DMS153 (cell line): ENCODE measurements at regions not wholly inside any gene's neighbourhood (a gene's known extent, or its start where the extent isn't known, plus 50 kb on each side); places are given as distances from the start of the nearest gene placed in this dataset.

ENCODE experiments used
- DNase-seq: peaks from one replicate; lab custom pipeline; 2025; lab: John Stamatoyannopoulos, UW

DNA sequence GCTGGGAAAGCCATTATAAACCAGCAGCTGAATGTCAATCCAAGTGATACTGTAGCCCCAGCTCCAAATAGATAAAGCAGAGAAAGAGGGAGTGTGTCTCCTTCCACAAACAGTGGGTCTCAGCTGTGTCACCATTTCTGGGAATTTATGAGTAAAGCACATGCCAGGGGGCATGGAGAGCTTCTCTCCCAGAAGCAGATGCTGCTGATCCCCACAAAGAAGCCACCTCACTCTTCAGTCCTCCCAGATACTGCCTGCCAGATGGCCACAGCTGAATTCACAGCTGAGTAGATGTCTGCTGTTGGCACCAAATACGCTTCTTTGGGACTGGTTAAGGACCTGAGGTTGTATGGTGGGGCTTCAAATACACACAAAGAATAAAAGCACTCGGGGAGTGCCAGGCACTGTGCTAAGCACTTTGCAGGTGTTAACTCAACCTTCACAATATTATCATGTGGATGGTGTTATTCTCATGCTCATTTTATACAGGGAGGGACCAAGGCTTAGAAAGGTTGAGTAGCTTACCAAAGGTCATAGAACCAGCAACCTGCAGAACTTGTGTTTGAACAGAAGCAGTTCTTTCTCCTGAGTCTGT, 298.3 kb downstream of the CDH11 start:
- DNase-seq: no peak

DNA sequence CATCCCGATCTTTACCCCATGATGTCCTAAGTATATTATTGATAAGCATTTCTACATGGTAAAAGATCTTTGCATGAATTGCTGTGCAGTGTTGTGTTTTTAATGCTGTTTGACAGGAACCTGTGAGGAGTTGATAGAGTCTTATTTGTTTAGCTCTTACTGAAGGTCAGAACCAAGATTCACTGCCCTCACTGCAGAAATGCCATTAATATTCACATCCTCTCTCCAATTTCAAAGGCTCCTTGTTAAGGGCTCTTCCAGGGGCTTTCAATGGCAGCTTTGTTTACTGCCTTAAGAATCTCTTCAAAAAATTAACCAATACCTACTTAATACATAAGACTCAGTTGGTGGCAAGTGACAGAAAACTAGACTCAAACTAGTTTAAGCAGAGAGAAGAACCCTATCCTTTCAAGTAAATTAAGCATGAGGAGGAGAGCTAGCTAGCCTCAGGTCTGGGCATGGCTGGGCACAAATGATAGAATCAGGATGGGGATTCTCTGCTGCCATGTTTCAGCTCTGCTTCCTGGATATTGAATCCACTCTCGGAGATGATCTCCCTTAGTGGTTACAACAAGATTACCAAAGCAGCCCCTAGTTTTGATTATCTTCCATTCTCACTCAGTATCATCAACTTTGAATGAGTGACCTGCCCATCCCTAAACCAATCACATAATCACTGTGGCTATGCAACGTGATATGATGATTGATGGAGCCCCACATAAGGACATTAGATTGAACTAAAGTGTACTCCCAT, 311.8 kb downstream of the CDH11 start:
- no peak for DNase-seq

DNA sequence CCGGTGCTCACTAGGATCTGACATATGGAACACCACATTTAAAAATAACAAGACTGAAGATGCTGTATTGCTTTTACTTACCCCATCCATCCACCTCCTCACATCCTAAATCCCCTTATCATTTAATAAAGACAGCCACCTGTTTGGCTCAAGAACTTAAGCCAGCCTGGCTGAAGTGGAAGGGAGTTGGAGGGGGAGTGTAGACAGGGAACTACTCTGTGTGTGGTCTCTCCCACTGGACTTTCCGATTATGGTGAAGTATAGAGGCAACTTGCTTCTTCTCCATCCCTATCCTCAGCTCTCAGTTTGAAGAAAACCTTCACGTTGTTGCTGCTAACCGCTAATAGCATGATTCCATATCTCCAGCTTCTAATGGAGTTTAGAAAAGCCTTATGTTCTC, 313.4 kb downstream of the CDH11 start:
- DNase-seq: no peak

DNA sequence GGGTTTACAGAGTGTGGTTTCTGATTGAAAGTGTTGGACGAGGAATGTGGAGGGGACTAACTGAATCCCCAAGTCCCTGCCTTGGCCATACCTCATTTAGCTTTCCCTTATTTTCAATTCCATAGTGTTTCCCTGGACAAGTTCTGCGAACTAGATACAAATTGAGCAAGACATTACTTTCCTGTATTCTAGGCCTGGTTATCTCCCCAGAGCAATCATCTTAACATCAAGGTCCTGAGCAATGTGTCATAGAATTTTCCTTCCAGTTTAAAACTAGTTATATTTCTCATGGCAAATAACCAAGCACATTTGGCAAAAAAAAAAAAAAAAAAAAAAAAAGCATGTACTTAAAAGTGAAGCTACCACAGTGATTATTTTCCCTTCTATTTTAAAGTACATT, 330.1 kb downstream of the CDH11 start:
- no peak for DNase-seq

DNA sequence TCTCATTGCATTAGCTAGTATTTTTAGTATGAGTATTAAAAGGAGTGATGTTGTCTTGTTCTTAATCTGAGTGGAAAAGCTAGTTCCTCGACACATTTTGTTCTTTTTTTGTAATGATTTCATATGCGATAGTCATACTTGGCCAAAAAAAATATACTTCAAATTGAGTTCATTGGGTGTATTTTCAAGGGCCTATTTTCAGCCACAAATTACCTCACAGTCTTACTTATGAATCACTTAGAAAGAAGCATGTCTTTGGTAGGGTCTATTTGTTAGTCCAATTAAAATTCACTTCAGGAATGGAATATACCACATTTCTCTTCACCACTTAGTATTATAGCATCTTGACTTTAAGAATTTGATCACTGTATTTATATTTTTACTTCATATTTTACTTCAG, 337.2 kb downstream of the CDH11 start:
- DNase-seq: no peak

DNA sequence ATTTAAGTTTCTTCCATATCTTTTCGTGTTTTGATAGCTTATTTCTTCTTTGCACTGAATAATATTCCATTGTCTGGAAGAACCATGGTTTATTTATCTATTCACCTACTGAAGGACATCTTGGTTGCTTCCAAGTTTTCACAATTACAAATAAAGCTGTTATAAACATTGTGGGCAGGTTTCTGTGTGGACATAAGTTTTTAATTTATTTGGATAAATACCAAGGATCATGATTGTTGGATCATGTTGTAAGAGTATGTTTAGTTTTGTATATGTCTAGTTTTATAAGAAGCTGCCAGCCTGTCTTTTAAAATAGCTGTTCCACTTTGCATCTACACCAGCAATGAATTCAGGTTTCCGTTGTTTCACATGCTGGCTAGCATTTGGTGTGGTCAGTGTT, 339.4 kb downstream of the CDH11 start:
- DNase-seq: no peak

DNA sequence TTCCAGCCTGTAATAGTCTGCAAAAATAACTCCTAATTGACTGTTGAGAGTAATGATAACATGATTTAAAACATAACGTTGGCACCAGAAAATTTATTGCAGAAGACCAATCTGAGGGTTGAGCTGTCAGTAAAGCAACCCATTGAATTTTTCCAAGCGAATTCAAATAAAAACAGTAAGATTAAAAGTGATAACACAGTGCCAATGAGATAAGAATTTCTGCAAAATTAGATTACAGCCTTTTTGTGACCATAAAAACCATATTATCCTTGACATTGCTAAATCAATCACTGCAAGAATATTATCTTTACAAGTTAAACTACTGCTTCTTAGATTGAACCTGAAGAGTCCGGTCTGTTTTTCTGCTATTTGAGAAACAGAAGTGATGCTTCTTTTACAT, 341.4 kb downstream of the CDH11 start:
- DNase-seq: no peak

DNA sequence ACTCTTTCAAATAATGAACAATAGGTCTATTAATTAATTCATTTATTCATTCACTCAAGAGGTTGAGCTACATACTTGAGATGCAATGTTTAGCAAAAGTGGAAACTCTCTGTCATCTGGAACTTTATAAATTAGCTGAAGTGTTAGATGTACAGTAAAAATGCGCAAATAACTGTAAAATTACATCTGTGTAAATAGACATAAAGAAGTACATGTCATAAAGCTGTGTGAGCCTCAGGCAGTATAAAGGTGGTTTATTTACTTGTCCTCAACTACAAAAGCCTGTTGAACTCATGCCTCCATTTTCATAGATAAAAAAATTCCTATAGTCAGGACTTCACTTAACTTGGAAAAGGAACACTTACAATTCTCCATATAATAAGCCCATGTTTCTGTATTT, 343.1 kb downstream of the CDH11 start:
- no peak for DNase-seq

DNA sequence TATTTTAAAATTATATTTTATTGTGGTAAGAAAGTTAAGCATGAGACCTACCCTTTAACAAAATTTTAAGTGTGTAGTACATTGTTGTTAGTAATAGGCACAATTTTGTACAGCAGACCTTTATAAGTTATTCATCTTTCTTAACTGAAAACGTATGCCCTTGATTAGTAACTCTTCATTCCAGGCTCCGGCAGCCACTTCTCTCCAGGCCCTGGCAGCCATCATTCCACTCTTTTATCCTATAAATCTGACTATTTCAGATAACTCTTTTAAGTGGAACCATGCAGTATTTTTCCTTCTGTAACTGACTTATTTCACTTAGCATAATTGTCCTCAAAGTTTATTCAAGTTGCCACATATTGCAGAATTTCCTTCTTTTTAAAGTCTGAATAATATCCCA, 348.2 kb downstream of the CDH11 start:
- DNase-seq: no peak

DNA sequence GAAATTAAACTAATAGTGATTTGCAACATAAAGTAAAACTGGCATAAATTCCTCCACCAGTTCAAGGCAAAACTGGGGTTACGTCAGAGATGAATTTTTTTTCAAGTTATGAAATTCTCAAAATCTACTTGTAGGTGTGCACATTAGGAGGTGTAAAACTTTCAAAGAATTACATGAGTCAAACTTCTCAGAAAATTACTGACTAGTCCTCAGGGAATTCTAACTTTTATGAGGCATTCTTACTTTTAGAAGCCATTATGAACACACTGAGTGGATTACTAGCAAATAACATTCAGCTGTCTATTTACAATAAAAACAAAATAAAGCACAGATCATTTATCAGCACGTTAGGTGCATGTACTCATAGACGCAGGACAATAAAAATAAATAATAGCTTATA, 348.7 kb downstream of the CDH11 start:
- no peak for DNase-seq

DNA sequence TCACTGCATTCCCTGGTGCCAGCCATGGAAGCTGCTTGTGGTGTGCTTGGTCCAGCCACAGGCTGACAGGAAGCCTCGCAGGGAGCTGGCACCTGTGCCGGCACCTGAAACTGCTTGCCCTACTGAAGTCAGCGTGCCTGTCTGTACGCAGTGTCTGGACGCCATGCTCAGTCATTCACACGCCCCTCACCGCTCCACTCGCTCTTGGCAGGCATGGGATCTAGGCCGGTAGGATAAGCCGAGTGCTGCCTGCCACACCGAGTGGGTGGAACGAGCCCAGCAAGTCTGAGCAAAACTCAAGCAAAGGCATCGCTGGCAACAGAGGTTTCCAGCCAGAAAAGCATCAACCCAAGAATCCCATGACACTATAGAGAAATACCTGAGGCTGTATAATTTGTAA, 350.6 kb downstream of the CDH11 start:
- no peak for DNase-seq

DNA sequence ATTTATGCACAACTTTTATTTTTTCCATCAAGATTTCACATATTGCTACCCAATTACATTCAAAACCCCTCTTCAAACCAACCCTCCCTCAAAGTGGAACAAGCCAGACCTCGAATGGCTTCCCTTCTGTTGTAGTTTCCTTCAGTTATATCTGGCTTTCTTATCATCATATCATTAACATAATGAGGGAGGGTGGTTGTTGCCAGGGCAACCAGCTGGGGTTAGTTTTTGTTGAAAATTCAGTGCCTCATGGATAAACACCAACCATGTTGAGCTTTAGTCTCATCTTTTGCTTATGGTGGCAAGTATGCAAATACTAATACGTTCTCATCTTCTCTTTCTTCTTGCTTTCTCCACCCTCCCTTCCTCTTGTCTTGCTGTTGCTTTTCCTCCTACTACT, 359.7 kb downstream of the CDH11 start:
- no peak for DNase-seq

DNA sequence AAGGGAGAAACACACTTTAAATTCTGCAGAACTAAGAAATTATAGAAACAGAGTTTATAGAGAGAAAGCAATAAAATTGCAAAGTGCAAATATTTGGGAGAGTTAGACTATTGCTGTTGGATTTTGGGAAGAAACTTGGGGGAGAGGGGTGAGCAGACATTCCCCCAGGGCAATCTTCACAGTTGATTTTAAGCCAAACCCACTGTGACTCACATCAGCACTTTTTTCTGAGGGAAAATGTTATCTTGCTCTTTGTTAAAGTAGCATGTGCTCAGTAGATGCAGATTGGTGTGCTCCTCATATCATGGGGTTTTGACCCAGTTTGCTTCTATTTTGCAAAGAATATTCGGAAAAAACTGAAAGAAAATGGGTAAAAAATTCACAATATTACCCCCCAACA, 367.6 kb downstream of the CDH11 start:
- no peak for DNase-seq

DNA sequence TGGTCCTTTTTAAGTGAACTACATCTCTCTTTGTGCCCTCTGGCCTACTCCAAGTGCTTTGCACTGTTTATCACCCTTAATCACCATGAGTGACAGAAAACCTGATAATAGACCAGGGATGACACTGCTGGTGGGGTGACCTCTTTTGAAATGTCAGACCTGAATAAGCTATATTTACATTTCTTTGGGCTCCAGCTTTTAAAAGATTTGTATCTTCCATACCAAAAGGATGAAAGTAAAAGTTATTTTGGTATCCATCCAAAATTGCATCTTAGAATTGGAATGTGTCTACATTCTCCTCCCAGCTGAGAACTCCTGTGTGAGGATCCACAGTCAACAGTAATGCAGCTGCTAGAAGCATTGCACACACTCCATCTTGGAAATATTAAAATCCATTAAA, 370.0 kb downstream of the CDH11 start:
- no peak for DNase-seq

DNA sequence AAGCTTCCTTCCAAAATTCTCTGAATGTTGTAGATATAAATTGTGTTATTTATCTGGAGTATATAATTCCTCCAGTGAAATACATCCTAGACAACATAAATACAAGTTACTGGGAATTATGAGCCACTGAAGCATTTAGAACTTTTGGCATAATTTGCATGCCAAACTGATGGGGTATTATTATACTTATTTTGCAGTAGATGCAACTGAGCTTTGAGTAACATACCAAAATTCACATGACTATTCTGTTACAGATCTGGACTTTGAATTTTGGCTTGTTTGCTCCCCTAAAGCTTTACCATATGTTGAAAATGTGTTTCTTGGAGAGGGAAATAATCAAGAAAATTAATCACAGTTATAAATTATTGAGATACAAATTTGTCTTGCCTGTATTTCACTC, 372.5 kb downstream of the CDH11 start:
- no peak for DNase-seq

DNA sequence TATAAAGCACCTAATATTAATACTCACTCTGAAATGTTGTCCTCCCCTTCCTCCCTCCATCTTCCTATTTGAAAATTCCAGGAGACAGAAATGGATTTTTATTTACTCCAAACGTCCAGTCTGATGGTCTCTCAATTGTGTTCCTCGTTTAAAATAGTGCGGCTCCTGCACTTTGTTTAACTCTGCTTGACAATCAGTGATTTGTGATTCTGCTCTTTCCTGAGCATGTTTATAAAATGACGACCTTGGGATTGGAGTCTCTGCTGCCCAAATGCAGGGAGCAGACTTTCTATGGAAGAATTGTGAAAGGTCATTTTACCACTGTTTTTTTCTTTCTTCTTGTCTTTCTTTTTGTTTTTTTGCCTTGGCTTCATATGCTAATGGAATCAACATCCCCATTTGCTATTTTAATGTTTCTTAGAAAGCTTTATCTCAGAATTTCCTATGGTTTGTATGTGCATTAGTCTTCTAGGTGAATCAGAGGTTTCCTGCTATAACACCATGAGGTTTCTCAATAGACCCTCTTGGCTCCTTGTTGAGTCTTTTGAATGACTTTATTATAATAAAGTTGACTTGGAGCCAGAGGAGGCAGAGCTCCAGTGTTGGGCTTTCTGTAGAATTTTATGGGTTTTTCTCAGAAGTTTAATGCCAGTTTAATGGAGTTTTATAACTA, 376.5 kb downstream of the CDH11 start:
- no peak for DNase-seq

DNA sequence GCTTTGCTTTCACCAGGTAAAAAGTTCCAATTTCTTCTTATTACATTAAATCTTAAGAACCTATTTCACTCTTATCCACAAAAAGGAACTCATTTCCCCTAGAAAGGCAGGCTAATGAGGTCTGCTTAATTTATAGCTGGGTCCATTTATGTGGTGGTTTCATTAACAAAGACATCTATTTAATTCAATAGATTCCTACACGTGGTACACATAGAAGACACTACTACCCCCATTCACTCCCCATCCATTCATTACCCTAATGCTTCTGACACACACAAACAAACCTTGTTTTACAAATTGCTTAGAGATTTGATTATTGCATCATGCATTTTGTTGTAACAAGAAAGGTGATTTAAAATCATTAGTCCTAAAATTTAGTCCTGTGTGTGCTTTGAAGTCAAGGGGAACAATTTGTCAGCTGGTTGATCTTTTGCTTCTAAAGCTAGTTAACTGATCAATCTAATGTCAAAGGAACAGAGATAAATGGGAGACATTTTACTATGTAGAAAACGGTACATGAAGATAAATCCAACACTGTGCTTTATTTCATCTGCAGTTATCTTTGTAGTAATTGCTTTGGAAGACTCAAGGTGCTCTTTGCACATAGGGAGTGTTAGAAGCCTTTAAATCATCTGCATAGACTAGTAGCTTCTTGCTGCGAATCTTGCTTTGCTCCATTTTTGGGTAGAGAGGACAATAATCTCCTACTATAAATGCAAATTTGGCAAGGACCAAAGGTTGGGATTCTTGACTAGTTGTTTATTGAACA, 379.2 kb downstream of the CDH11 start:
- no peak for DNase-seq

DNA sequence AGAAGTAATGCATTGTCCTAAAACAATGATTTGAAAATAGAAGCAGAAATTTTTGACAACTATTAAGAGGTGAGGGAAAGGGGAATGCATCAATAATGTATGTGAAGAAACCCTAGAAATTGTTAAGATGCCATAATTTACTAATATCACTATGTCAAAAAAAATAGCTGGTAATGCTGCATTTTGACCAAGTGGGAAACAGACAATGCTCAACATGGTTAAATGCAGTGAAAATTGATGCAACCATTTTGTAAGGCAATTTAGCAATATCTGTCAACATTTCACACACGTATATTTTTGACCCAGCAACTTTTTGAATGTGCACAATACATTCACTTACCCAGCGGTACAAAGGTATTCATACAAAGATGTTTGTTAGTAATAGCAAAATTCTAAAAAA, 381.6 kb downstream of the CDH11 start:
- no peak for DNase-seq

DNA sequence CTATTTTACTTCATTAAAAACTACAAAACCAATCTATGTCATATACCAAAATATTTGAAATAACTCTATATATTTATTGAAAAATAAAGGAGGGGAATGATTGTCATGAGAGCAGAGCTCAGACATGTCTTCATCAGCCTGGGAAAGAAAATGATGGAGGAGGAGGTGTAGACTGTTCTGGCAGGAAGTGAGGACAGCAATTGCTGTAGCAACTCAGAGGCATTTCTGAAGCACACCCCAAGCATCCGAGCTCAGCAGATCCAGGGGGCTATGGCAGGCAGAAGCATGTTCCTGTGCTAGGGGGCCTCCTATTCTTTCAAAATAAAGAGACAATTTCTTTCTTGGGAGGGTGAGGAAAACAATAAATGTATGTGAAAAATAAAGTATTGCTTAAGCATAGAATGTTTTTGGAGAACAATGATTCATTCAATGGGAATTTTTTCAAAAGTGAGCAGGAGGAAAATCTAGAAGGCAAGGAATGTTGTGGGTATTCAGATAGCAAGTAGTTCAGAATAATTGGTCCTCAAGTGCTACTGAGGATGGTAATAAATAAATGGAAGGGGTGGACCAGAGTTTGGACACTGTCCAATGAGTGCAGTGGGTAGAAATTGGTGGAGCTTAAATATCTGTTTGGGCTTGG, 383.4 kb downstream of the CDH11 start:
- no peak for DNase-seq

DNA sequence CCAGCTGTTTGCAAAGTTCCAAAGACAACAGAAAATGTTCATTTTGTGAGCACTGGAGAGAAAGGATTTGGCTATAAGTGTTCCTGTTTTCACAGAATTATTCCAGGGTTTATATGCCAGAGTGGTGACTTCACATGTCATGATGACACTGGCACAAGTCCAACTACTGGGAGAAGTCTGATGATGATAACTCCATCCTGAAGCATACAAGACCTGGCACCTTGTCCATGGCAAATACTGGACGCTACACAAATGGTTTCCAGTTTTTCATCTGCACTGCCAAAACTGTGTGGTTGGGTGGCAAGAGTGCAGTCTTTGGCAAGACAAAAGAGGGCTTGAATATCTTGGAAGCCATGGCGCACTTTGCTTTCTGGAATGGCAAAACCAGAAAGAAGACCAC, 385.0 kb downstream of the CDH11 start:
- no peak for DNase-seq

DNA sequence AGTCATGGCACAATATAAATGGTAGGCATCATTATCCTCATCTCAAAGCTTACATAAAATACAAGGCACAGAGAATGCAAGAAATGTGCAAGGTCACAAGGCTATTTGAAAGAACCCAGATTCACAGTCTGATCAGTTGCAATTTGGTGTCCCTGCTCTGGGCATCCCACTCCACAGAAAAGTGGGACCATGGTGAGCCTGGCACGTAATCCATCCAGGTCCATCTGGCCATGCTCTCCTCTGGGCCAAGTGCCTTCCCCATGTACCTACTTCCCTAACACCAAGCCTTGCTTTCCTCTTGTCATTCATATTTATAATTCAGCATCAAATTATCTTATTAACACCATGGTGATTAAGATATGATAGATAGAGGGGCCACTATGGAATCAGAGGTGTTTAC, 390.0 kb downstream of the CDH11 start:
- DNase-seq: no peak

DNA sequence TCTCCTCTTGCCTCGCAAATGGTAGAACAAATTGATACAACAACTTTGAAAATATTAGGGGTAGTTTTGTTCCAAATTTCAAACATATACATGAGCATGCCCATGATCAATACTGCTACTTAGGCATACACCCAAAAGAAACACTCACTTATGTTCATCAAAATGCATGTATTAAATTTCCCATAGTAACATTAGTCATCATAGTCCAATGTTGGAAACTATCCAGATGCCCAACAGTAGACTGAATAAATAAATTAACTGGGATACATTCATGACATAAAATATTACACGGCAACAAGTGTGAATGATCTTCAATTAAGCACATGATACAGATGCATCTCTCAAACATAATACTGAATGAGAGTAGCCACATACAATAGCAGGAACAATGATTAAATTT, 391.6 kb downstream of the CDH11 start:
- no peak for DNase-seq
